ENCODE measurements at regions not wholly inside any gene's neighbourhood (a gene's known extent, or its start where the extent isn't known, plus 50 kb on each side); places are given as distances from the start of the nearest gene placed in this dataset.

DNA sequence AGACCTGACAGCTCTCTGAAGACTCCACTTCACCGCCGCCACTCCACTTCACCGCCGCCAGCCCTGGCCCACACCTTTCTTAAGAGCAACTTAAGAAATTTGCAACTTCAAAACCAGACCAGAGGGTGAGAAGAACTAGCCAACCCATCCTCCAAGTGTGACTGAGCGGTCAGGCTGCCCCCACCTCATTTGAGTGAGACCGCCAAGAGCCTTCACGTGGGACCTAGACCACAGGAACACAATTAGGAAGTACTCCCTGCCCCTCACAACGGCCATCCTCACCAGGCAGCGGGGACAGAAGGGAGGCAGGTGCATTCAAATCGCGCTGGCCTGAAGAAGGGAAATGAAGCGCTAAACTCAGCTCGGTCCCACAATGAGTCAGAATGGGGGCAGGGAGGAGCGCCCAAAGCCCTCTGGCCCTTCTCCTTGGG, 156.8 kb upstream of the BCL6 start:
- no peak for DNase-seq
- intact Hi-C loops (cut with DNase I; ENCODE audit: low total_unique reads) = no loop called here
- Histone ChIP-seq H3K4me3 (no peak overlapping the region), H3K4me1 (peaks cover 0 to 5% of the 10 kb centered on the region in 2 donors), H3K27me3 (no peaks in the 10 kb centered on the region), H3K9me3 (no peaks in the 10 kb centered on the region), H3K36me3 (no peaks in the 10 kb centered on the region), H3K27ac (no peak overlapping the region)
- TF ChIP-seq, protein P1, sequence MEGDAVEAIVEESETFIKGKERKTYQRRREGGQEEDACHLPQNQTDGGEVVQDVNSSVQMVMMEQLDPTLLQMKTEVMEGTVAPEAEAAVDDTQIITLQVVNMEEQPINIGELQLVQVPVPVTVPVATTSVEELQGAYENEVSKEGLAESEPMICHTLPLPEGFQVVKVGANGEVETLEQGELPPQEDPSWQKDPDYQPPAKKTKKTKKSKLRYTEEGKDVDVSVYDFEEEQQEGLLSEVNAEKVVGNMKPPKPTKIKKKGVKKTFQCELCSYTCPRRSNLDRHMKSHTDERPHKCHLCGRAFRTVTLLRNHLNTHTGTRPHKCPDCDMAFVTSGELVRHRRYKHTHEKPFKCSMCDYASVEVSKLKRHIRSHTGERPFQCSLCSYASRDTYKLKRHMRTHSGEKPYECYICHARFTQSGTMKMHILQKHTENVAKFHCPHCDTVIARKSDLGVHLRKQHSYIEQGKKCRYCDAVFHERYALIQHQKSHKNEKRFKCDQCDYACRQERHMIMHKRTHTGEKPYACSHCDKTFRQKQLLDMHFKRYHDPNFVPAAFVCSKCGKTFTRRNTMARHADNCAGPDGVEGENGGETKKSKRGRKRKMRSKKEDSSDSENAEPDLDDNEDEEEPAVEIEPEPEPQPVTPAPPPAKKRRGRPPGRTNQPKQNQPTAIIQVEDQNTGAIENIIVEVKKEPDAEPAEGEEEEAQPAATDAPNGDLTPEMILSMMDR (IDR thresholded peaks at IDR 0.05) = no peak
- no peak for TF ChIP-seq POLR2A (IDR thresholded peaks at IDR 0.05)

DNA sequence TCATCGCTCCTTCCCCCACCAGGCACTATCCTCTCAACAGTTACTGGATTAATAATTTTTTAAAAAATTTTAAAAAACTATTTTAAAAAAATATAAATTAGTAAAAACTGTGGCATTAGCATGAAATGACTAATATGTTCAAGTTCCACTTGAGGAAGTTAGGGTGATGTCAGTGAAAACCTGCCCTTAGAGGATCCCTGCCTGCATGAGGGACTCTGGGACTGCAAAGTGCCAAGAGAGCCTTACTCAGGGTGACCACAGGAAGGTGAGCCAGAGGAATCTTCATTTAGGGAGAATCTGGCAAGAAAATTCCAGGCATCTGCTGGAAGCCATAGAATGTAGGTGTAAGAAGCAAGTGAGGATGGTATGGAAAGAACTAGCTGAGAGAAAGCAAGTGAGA, 157.7 kb upstream of the BCL6 start:
- H3K4me1 ChIP-seq = peaks cover 0 to 5% of the 10 kb centered on the region in 2 donors
- TF ChIP-seq POLR2A (IDR thresholded peaks at IDR 0.05) = no peak
- TF ChIP-seq, protein P1 (IDR thresholded peaks at IDR 0.05) = no peak
- H3K4me3 ChIP-seq = no peak overlapping the region
- H3K27ac ChIP-seq = no peak overlapping the region
- no peaks in the 10 kb centered on the region for H3K9me3 ChIP-seq
- H3K36me3 ChIP-seq = no peaks in the 10 kb centered on the region
- DNase-seq = no peak
- no peaks in the 10 kb centered on the region for H3K27me3 ChIP-seq
- intact Hi-C loops (cut with DNase I; ENCODE audit: low total_unique reads) = no loop called here

GRCh38 chr3:187903697-187904096, 158.4 kb upstream of the BCL6 start:
- H3K9me3 ChIP-seq = no peaks in the 10 kb centered on the region
- TF ChIP-seq, protein P1 (IDR thresholded peaks at IDR 0.05) = no peak
- TF ChIP-seq POLR2A (IDR thresholded peaks at IDR 0.05) = no peak
- H3K27me3 ChIP-seq = no peaks in the 10 kb centered on the region
- no peak overlapping the region for H3K4me3 ChIP-seq
- peaks cover 0 to 5% of the 10 kb centered on the region in 2 donors for H3K4me1 ChIP-seq
- H3K27ac ChIP-seq = no peak overlapping the region
- no peak for DNase-seq
- H3K36me3 ChIP-seq = no peaks in the 10 kb centered on the region
- intact Hi-C loops (cut with DNase I; ENCODE audit: low total_unique reads) = no loop called here

- peak; percentile 41 to 58 for DNase-seq
- H3K4me1 ChIP-seq = peaks cover 0 to 17% of the 10 kb centered on the region in 2 donors
- H3K36me3 ChIP-seq = no peaks in the 10 kb centered on the region
- H3K27me3 ChIP-seq = no peaks in the 10 kb centered on the region
- H3K4me3 ChIP-seq = no peak overlapping the region
- peak overlapping the region; percentile 58 to 69 for H3K27ac ChIP-seq
- intact Hi-C loops (cut with DNase I; ENCODE audit: low total_unique reads) = no loop called here
- H3K9me3 ChIP-seq = no peaks in the 10 kb centered on the region
- TF ChIP-seq POLR2A (IDR thresholded peaks at IDR 0.05) = no peak
- TF ChIP-seq, protein P1 (IDR thresholded peaks at IDR 0.05) = no peak
Observed at GRCh38 chr3:187906416-187906815, 161.1 kb upstream of the BCL6 start.

DNA sequence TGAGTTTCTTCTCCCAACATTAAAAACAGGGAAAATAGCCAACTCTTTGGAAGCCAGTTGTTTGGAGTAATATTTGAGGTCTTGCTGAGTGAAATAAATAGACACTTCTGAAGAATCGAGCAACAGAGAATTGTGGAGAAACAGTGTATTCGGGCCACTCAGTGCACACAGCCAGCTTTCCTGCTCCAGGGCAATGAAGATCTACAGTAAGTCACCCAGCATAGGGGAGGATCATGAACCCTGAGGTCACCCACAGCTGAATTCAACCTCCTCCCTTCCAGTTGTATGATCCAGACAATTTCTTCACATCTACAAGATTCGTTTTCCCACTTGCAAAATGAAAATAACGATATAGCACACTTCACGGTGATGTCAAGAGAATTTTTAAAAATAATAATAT, 161.7 kb upstream of the BCL6 start:
- H3K9me3 ChIP-seq = no peaks in the 10 kb centered on the region
- DNase-seq = peak; percentile 23 to 30
- TF ChIP-seq POLR2A (IDR thresholded peaks at IDR 0.05) = no peak
- TF ChIP-seq, protein P1 (IDR thresholded peaks at IDR 0.05) = no peak
- H3K27me3 ChIP-seq = no peaks in the 10 kb centered on the region
- peak overlapping the region; percentile 58 to 69 for H3K27ac ChIP-seq
- H3K4me3 ChIP-seq = no peak overlapping the region
- intact Hi-C loops (cut with DNase I; ENCODE audit: low total_unique reads) = no loop called here
- peaks cover 0 to 17% of the 10 kb centered on the region in 2 donors for H3K4me1 ChIP-seq
- H3K36me3 ChIP-seq = no peaks in the 10 kb centered on the region

Measured in uterus (tissue), 3 donors.